ENCODE measurements at regions not wholly inside any gene's neighbourhood (a gene's known extent, or its start where the extent isn't known, plus 50 kb on each side); places are given as distances from the start of the nearest gene placed in this dataset.

GRCh38 chr11:92688416-92688815, 281.0 kb upstream of the MTNR1B start:
- no peak overlapping the region for H3K4me3 Mint-ChIP-seq
- H3K27me3 Mint-ChIP-seq = no peaks in the 10 kb centered on the region
- no peaks in the 10 kb centered on the region for H3K36me3 Mint-ChIP-seq
- H3K27ac Mint-ChIP-seq = no peak overlapping the region
- H3K4me1 Mint-ChIP-seq (ENCODE audit: low read depth) = no peaks in the 10 kb centered on the region
- H3K9me3 Mint-ChIP-seq (ENCODE audit: low read depth) = no peaks in the 10 kb centered on the region

- no peaks in the 10 kb centered on the region for H3K9me3 Mint-ChIP-seq (ENCODE audit: low read depth)
- H3K36me3 Mint-ChIP-seq = no peaks in the 10 kb centered on the region
- no peaks in the 10 kb centered on the region for H3K4me1 Mint-ChIP-seq (ENCODE audit: low read depth)
- H3K27me3 Mint-ChIP-seq = no peaks in the 10 kb centered on the region
- no peak overlapping the region for H3K4me3 Mint-ChIP-seq
- H3K27ac Mint-ChIP-seq = no peak overlapping the region
Observed at GRCh38 chr11:92692826-92693546, 276.5 kb upstream of the MTNR1B start.

DNA sequence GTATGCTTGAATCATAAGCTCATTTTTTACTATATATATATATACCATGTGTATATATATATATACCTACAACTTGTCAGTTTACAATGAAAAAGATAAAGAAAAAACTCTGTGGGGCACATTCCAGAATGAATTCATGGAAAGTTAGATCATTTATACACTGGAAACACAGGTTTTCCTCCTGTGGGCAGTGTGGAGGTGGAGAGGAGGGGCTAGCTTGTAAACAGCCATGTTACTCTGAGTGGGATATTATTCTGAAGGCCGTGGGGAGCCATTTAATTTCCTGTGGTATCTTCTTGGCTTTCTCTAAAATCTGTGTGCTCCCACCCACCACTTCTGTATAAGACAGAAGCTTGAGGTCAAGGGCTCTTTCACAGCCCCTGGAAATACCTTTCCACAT, 273.4 kb upstream of the MTNR1B start:
- H3K27ac Mint-ChIP-seq = no peak overlapping the region
- H3K4me1 Mint-ChIP-seq (ENCODE audit: low read depth) = no peaks in the 10 kb centered on the region
- H3K4me3 Mint-ChIP-seq = no peak overlapping the region
- no peaks in the 10 kb centered on the region for H3K36me3 Mint-ChIP-seq
- H3K9me3 Mint-ChIP-seq (ENCODE audit: low read depth) = no peaks in the 10 kb centered on the region
- no peaks in the 10 kb centered on the region for H3K27me3 Mint-ChIP-seq

DNA sequence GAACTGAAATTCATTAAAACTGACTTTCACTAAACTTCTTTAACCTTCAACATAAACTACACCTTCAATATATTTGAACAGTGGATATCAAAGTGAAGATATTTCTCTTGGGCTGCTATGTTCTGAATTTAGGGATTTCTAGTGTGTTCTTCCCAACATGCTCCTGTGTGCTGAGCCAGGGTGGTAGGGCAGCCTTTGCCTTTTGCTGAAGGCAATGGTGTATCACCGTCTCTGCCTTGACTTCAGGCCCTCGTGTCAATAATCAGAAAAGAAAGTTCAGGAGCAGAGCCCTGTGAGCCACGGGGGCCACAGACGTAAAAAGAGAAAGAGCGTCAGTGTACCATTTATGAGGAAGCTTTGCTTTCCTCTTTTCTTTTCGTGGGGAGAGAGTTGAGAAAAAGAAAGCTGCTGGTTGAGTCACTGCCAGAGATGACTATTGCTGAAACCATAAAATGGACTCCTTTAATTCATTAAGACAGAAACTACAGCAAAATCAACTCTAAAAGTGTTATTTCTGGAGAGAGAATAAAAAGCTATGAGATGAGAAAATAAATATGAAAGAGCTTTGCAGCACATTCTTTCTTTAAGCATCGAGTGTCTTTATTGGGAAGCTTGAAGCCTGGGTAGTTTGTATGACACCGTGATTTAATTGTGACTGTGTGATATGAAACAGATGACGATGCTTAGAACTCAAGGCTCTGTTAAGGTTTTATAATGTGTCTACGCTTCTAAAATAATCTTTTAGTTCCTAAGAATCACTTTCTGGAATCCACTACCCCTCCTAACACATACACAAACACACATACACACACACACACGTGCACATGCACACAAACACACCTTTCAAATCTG, 271.8 kb upstream of the MTNR1B start:
- Mint-ChIP-seq H3K9me3 (ENCODE audit: low read depth) (no peaks in the 10 kb centered on the region), H3K27me3 (no peaks in the 10 kb centered on the region), H3K4me3 (no peak overlapping the region), H3K27ac (no peak overlapping the region), H3K36me3 (no peaks in the 10 kb centered on the region), H3K4me1 (ENCODE audit: low read depth) (no peaks in the 10 kb centered on the region)

- Mint-ChIP-seq H3K36me3 (no peaks in the 10 kb centered on the region), H3K9me3 (ENCODE audit: low read depth) (no peaks in the 10 kb centered on the region)
Observed at GRCh38 chr11:92698742-92699141, 270.7 kb upstream of the MTNR1B start.

GRCh38 chr11:92702037-92702804, 267.2 kb upstream of the MTNR1B start:
- Mint-ChIP-seq H3K4me3 (no peak overlapping the region), H3K4me1 (ENCODE audit: low read depth) (no peaks in the 10 kb centered on the region), H3K27ac (no peak overlapping the region), H3K36me3 (no peaks in the 10 kb centered on the region), H3K27me3 (no peaks in the 10 kb centered on the region), H3K9me3 (ENCODE audit: low read depth) (no peaks in the 10 kb centered on the region)

More at GRCh38 chr11:92698742-92699141, 270.7 kb upstream of the MTNR1B start:
- Mint-ChIP-seq H3K27me3 (no peaks in the 10 kb centered on the region), H3K27ac (no peak overlapping the region), H3K4me1 (ENCODE audit: low read depth) (no peaks in the 10 kb centered on the region), H3K4me3 (no peak overlapping the region)

GRCh38 chr11:92702805-92703448, 266.5 kb upstream of the MTNR1B start:
- Mint-ChIP-seq H3K27ac (no peak overlapping the region), H3K36me3 (no peaks in the 10 kb centered on the region), H3K4me1 (ENCODE audit: low read depth) (no peaks in the 10 kb centered on the region), H3K4me3 (no peak overlapping the region), H3K9me3 (ENCODE audit: low read depth) (no peaks in the 10 kb centered on the region), H3K27me3 (no peaks in the 10 kb centered on the region)

DNA sequence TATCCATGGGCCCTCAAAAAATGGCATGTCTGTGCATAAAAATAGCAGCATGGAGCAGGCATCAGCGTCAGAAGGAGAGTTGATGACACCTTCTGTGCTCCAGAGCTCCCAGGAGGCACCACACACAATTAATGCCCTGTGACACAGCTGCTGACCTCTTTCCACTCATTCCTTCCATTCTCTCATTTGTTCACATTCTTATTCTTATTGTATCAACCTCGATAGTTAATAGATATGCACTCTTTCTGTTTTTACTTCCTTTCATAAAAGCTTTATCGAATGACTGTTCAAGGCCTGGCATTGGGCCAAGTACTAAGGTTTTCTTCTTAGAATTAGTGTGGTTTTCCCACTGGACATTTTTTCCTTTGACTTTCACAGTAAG, 266.0 kb upstream of the MTNR1B start:
- H3K27me3 Mint-ChIP-seq = no peaks in the 10 kb centered on the region
- H3K27ac Mint-ChIP-seq = no peak overlapping the region
- no peaks in the 10 kb centered on the region for H3K9me3 Mint-ChIP-seq (ENCODE audit: low read depth)
- H3K36me3 Mint-ChIP-seq = no peaks in the 10 kb centered on the region
- H3K4me3 Mint-ChIP-seq = no peak overlapping the region
- H3K4me1 Mint-ChIP-seq (ENCODE audit: low read depth) = no peaks in the 10 kb centered on the region

GRCh38 chr11:92707173-92707619, 262.3 kb upstream of the MTNR1B start:
- no peak overlapping the region for H3K4me3 Mint-ChIP-seq
- H3K27me3 Mint-ChIP-seq = no peaks in the 10 kb centered on the region
- H3K27ac Mint-ChIP-seq = no peak overlapping the region
- H3K4me1 Mint-ChIP-seq (ENCODE audit: low read depth) = no peaks in the 10 kb centered on the region
- no peaks in the 10 kb centered on the region for H3K9me3 Mint-ChIP-seq (ENCODE audit: low read depth)
- no peaks in the 10 kb centered on the region for H3K36me3 Mint-ChIP-seq

DNA sequence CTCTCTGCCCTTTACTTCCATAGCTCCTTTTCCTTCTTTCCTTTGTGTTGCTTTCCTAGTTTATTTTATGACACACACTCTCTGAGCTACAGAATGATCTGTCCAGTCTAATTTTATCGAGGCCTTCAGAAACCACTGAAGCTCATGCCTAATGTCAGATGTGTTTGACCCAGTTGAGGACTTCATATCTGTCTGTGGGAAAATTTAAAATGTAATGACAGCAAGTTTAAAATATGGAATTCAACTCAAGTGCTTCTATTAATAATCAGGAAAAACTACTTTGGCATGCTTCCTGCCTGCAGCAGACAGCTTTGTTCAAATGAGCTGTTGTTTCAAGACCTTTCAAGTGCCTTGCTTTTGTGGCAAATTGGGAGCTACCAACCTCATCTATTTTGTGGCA, 261.8 kb upstream of the MTNR1B start:
- Mint-ChIP-seq H3K9me3 (ENCODE audit: low read depth) (no peaks in the 10 kb centered on the region), H3K36me3 (no peaks in the 10 kb centered on the region), H3K27me3 (no peaks in the 10 kb centered on the region), H3K27ac (no peak overlapping the region), H3K4me3 (no peak overlapping the region), H3K4me1 (ENCODE audit: low read depth) (no peaks in the 10 kb centered on the region)

DNA sequence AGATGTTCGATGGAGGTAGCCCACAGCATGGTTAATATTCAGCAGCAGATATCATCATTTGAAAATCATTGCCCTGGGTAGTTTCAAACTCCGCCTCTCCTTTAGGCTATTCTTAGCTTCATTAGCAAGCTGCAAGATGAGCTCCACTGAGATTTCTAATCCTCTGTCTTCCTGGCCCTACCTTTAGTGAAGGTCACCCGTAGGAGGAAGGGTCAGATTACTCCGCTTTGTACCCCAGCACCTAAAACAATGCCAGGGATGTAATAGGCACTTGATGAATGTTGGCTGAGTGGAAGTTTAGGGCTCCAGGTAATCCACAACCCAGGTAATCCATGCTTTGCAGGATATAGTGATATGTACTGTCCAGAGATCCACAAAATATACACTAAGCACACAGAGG, 260.1 kb upstream of the MTNR1B start:
- Mint-ChIP-seq H3K4me3 (no peak overlapping the region), H3K9me3 (ENCODE audit: low read depth) (no peaks in the 10 kb centered on the region), H3K27ac (no peak overlapping the region), H3K4me1 (ENCODE audit: low read depth) (no peaks in the 10 kb centered on the region), H3K27me3 (no peaks in the 10 kb centered on the region), H3K36me3 (no peaks in the 10 kb centered on the region)

GRCh38 chr11:92711926-92712325, 257.5 kb upstream of the MTNR1B start:
- Mint-ChIP-seq H3K27me3 (no peaks in the 10 kb centered on the region), H3K4me3 (no peak overlapping the region), H3K4me1 (ENCODE audit: low read depth) (no peaks in the 10 kb centered on the region), H3K27ac (no peak overlapping the region), H3K36me3 (no peaks in the 10 kb centered on the region), H3K9me3 (ENCODE audit: low read depth) (no peaks in the 10 kb centered on the region)

DNA sequence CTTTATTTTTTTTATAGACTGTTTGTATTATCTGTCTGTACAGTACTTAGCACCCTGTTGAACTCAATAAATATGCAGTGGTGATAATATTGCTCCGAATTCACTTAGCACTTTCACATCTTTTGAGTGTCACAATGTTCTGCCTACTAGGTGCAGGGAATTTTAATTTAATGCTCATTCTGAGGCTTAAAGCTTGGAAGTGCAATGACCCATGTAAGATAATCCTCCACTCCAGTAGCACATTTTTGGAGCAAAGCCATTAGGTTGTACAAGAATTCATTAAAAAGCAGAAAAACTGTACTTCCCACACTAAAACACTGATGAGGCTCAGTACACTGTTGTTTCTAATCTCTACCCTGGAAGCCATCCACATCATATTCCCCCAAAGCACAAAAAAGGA, 255.3 kb upstream of the MTNR1B start:
- H3K27me3 Mint-ChIP-seq = no peaks in the 10 kb centered on the region
- H3K4me1 Mint-ChIP-seq (ENCODE audit: low read depth) = no peaks in the 10 kb centered on the region
- no peaks in the 10 kb centered on the region for H3K9me3 Mint-ChIP-seq (ENCODE audit: low read depth)
- no peaks in the 10 kb centered on the region for H3K36me3 Mint-ChIP-seq
- no peak overlapping the region for H3K27ac Mint-ChIP-seq
- no peak overlapping the region for H3K4me3 Mint-ChIP-seq

GRCh38 chr11:92717240-92717639, 252.2 kb upstream of the MTNR1B start:
- H3K4me1 Mint-ChIP-seq (ENCODE audit: low read depth) = no peaks in the 10 kb centered on the region
- H3K27me3 Mint-ChIP-seq = no peaks in the 10 kb centered on the region
- H3K27ac Mint-ChIP-seq = no peak overlapping the region
- H3K9me3 Mint-ChIP-seq (ENCODE audit: low read depth) = no peaks in the 10 kb centered on the region
- no peak overlapping the region for H3K4me3 Mint-ChIP-seq
- H3K36me3 Mint-ChIP-seq = no peaks in the 10 kb centered on the region

- Mint-ChIP-seq H3K36me3 (no peaks in the 10 kb centered on the region), H3K4me1 (ENCODE audit: low read depth) (no peaks in the 10 kb centered on the region), H3K4me3 (no peak overlapping the region), H3K9me3 (ENCODE audit: low read depth) (peaks cover 6% of the 10 kb centered on the region), H3K27ac (no peak overlapping the region), H3K27me3 (no peaks in the 10 kb centered on the region)
Observed at GRCh38 chr11:92720385-92720784, 249.1 kb upstream of the MTNR1B start.
